Astrocyte (in vitro differentiated cells and primary cell): ENCODE measurements at regions not wholly inside any gene's neighbourhood (a gene's known extent, or its start where the extent isn't known, plus 50 kb on each side); places are given as distances from the start of the nearest gene placed in this dataset.

ENCODE experiments used
- EZH2 ChIP-seq: IDR thresholded peaks from 2 replicates; pipeline ENCODE4 v1.6.1; 2012; ENCODE audit warnings: mild to moderate bottlenecking, low read length, inconsistent platforms; ENCODE audit not compliant: insufficient read depth
- TF ChIP-seq, protein P1 (sequence below): IDR thresholded peaks from 2 replicates; pipeline ENCODE4 v1.5.1; 2011; ENCODE audit warnings: low read depth, mild to moderate bottlenecking, inconsistent platforms, low read length, moderate library complexity; ENCODE audit not compliant: insufficient read depth

DNA sequence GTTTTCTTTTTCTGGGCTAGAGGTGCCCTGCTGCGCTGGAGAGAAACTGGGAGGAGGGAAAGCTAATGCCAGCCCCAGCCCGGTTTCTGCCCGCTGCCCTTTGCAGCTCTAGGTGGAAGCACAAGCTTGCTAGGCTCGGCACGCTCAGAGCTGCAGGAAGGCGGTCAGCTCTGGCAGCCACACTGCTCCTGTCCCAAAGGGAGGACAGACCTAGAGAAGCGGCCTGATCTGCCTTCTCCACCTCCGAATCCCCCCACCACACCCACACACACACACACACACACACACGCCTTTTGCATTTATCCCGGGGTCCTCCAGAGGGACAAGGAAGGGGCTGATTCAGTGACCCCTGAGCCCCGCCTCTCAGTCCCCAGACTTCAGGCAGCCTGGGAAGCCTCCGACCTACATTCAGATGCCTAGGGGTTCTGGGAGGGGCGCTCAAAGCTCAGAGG, 418.1 kb downstream of the SOX9 start:
- TF ChIP-seq, protein P1, sequence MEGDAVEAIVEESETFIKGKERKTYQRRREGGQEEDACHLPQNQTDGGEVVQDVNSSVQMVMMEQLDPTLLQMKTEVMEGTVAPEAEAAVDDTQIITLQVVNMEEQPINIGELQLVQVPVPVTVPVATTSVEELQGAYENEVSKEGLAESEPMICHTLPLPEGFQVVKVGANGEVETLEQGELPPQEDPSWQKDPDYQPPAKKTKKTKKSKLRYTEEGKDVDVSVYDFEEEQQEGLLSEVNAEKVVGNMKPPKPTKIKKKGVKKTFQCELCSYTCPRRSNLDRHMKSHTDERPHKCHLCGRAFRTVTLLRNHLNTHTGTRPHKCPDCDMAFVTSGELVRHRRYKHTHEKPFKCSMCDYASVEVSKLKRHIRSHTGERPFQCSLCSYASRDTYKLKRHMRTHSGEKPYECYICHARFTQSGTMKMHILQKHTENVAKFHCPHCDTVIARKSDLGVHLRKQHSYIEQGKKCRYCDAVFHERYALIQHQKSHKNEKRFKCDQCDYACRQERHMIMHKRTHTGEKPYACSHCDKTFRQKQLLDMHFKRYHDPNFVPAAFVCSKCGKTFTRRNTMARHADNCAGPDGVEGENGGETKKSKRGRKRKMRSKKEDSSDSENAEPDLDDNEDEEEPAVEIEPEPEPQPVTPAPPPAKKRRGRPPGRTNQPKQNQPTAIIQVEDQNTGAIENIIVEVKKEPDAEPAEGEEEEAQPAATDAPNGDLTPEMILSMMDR, result no peak
- TF ChIP-seq EZH2, result no peak
